Activated T-cell treated with anti-CD3 and anti-CD28 coated beads, Interleukin-2, amount 50 U/mL, for 48 hours (primary cell): ENCODE measurements at regions not wholly inside any gene's neighbourhood (a gene's known extent, or its start where the extent isn't known, plus 50 kb on each side); places are given as distances from the start of the nearest gene placed in this dataset.
A peak's percentile ranks its signal among the peaks of the same experiment; 100 is the strongest.
"Not testable (repeated sequence)": the region's sequence is repeated elsewhere in the genome, so short reads cannot be mapped to it uniquely, and the experiment has no call there.

ENCODE experiments used
- DNase-seq, 2 experiments: peaks; one replicate each; pipeline ENCODE4 v3.0.0-alpha.2; 2020

- no peak for DNase-seq
Observed at GRCh38 chr14:103186909-103187586, 63.8 kb downstream of the TNFAIP2 start.

DNA sequence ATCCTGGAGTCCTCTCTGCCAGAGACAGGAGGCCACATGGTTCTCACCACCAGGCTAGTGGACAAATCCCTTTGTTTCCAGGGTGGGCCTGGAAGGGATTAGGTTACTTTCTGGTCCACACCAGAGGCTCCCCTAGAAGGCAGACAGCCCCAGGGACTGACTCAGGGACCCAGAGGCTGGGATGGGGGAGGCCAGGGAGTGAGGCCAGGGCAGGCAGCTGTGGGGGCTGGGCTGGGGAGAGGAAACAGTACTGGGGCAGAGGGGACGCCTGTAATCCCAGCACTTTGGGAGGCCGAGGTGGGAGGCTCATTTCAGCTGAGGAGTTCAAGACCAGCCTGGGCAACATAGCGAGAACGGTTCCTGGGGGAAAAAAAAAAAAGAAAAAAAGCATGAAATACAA, 64.7 kb downstream of the TNFAIP2 start:
- DNase-seq = no peak

GRCh38 chr14:103188810-103189480, 65.7 kb downstream of the TNFAIP2 start:
- DNase-seq = peak; percentile 35 to 46

GRCh38 chr14:103189481-103190470, 66.5 kb downstream of the TNFAIP2 start:
- DNase-seq = no peak

- DNase-seq = no peak
Observed at GRCh38 chr14:103190741-103191140, 67.5 kb downstream of the TNFAIP2 start.

GRCh38 chr14:103191844-103192243, 68.6 kb downstream of the TNFAIP2 start:
- DNase-seq = no peak

- DNase-seq = no peak
Observed at GRCh38 chr14:103192246-103192840, 69.1 kb downstream of the TNFAIP2 start.

- DNase-seq = not testable (repeated sequence)
Observed at GRCh38 chr14:103192861-103193260, 69.6 kb downstream of the TNFAIP2 start.

DNA sequence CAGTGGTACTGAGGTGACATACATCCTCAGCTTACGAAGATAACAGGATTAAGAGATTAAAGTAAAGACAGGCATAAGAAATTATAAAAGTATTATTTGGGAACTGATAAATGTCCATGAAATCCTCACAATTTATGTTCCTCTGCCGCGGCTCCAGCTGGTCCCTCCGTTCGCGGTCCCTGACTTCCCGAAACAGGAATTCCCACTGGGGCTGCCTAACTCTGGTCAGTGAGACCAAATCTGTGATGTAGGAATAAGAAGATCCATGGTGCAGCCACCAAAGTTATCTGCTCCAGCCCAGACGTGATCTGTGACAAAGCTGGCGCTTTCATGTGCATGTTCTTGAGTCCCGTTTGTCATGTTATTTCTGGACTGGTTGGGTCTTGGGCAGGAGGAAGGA, 70.2 kb downstream of the TNFAIP2 start:
- not testable (repeated sequence) for DNase-seq

GRCh38 chr14:103194256-103195045, 71.2 kb downstream of the TNFAIP2 start:
- DNase-seq = no peak

- DNase-seq = no peak
Observed at GRCh38 chr14:103195828-103196615, 72.8 kb downstream of the TNFAIP2 start.

DNA sequence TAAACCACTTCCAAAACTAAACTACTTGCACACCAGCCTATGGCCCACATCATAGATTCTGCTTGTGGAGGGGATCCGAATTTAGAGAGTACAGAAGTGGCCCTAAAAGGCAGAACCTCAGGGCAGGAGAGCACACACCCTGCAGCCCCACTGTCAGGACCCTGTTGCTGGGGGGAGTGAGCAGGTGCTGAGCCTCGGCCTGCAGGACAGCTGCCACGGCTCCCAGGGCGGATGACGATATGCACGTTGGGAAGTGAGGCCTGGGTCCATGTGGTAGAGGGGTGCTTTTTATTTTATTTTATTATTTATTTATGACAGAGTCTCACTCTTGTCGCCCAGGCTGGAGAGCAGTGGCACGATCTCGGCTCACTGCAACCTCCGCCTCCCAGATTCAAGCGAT, 73.5 kb downstream of the TNFAIP2 start:
- DNase-seq = no peak

DNA sequence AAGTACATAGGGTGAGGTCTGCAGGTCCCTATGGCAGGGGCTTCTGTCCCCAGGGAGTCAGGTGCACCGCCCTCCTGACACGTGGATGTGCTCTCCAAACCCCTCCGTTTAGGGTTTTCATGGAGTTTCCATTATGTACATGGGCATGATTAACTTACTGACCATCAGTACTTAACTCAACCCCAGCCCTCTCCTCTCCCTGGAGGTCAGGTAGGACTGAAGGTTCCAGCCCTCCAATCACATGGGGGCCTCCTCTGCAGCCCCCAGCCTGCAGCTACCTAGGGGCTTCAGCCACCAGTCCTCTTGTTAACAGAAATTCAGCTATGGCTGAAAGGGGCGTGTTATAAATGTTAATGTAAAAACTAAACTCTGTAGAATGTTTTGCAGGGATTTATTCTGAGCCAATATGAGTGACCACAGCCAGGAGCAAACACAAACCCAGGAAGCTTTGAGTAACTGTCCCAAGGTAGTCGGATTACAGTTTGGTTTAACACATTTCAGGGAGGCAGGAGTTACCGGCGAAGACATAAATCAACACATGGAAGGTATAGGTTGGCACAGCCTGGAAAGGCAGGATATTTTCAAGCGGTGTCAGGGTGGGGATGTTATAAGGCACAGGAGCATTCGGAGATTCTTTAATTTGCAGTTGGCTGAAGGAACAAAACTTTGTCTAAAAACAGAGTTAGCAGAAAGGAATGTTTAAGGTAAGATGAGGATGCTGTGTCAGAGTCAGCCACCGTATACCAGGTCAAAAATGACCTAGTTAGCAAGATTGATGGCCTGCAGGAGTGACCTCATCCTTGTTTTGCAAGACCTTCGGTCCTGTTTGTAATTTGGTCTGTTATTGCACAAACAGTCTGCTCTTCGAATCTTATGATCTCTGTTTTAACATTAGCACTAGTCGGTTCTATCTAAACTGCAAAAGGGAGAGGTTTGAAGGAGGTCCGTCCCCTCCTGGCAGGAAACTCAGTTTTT, 75.2 kb downstream of the TNFAIP2 start:
- DNase-seq = no peak

DNA sequence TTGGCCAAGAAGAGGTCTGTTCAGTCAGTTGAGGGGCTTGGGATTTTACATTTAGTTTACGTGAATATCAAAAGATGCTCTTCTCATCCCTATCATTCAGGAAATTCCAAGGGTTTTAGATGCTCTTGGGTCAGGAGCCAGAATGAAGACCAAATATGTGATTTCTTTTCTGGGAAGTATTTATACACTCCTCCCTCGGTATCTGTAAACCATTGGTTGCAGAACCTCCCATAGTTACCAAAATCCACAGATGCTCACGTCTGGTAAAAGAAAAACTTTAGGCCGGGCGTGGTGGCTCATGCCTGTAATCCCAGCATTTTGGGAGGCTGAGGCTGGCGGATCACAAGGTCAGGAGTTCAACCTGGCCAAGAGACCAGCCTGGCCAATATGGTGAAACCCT, 75.9 kb downstream of the TNFAIP2 start:
- no peak for DNase-seq

DNA sequence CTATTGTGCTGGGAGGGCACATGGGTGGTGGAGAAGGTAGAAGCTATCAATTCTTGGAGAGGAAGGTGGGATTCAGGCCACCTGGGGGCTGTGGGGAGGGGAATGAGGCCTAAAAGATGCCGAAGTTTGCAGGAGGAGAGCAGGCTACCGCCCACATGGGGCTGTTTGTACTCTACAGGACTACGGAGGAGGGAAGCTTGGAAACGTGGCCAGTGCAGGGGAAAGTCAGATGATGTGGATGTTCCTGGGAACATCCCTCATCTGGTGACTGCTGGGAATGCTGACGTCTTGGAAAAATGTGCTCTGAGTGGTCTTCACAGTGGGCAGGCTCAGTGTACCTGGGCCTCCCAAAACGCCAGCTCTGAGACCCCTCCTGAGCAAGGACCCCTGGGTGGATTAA, 78.5 kb downstream of the TNFAIP2 start:
- DNase-seq = no peak

- no peak for DNase-seq
Observed at GRCh38 chr14:103204852-103205540, 81.7 kb downstream of the TNFAIP2 start.

- no peak for DNase-seq
Observed at GRCh38 chr14:103205541-103205906, 82.3 kb downstream of the TNFAIP2 start.

DNA sequence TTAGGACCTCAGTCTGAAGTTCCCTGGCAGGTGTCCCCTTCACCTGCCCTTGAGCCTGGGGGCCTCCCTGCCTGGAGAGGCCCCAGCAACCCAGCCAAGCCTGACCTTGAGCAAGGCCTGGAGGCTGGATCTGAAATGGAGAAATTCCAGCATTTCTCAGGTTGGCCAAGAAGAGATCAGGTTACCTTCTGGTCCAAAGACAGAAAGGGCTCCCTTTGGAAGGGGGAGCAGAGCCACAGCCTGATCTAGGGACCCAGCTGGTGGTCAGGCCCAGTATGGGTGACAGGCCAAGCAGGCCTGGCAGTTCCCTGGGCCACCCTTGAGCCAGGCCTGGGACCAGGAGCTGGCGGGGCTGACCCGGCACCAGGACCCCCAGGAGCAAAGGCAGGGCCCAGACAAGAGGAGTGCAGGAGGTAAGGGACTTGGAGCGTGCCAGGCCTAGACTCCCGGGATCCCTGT, 82.8 kb downstream of the TNFAIP2 start:
- DNase-seq = no peak

DNA sequence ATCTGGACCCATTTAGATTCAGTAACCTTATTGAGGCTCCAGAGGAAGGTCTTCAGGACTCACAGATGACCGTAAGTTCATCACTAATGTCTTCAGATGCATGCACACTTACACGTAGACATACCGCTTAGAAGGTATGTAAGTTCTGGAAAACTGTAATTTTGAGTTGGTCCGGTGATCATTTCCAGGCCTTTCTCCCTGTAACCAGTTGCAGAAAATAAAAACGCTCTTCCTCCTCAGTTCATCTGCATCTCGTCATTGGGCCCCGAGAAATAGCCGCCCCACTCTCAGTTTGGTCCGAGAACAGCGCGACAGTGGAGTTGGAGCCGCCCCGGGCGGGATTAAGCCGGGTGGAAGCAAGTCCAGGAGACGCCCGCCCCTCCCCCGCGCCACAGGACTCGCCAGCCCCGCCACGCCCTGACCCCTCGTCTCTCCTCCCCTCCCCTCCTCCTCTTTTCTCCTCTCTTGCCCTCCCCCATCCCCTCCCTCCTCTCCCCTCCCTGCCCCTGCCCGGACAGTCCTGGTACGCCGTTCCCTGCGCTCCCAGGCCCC, 83.7 kb downstream of the TNFAIP2 start:
- no peak for DNase-seq
